ENCODE measurements at regions not wholly inside any gene's neighbourhood (a gene's known extent, or its start where the extent isn't known, plus 50 kb on each side); places are given as distances from the start of the nearest gene placed in this dataset.

DNA sequence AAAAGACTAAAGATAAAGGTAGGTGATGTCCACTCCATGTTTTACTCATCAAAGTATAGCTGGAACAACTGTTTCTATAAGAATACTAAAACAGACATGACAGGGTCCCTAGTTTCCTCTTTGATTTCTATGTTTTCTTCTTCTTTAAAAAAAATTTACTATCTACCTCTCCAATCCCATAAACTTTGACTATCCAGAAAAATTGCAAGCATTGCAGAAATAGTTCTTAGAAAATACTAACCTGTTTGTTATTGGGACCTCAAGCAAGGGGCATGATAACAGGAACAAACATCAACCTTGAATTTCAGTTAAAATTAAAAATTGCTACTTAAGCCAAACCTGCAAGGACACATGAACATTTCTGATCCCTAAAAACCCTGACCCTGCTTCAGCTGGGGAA is 1226.5 kb downstream of the C4orf33 start:
- no peak for DNase-seq (ENCODE audit: low read depth in 2 of 2)

- DNase-seq (ENCODE audit: low read depth in 2 of 2), result no peak
These were observed 1233.1 kb downstream of the C4orf33 start for GRCh38 chr4:130329036-130329435.

DNA sequence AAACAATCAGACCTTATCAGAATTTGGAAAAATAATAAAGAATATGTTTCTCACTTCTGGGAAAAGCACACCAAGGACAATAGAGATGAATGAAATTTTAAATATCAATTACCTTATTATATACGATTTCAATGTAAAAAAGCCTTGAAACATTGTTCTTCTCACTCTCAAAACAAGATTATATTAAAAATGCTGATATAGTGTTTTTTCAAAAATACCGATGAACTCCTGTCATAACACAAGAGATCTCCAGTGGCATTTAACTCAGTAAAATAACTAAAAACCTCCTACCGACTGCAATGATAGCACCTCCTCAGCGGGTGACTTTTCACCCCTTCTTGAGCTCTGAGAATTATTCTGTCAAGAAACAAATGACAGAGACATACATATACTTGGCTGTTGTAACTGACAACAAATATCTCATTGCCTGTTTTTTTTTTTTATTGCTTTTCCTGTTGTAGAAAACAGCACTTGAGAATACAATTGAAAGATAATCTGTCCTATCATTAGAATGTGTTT is 1237.3 kb downstream of the C4orf33 start:
- DNase-seq (ENCODE audit: low read depth in 2 of 2), result no peak

GRCh38 chr4:130335417-130336194 is 1239.7 kb downstream of the C4orf33 start:
- DNase-seq (ENCODE audit: low read depth in 2 of 2), result no peak

GRCh38 chr4:130336585-130337217 is 1240.7 kb downstream of the C4orf33 start:
- no peak for DNase-seq (ENCODE audit: low read depth in 2 of 2)

- no peak for DNase-seq (ENCODE audit: low read depth in 2 of 2)
These were observed 1242.9 kb downstream of the C4orf33 start for GRCh38 chr4:130338851-130339250.

DNA sequence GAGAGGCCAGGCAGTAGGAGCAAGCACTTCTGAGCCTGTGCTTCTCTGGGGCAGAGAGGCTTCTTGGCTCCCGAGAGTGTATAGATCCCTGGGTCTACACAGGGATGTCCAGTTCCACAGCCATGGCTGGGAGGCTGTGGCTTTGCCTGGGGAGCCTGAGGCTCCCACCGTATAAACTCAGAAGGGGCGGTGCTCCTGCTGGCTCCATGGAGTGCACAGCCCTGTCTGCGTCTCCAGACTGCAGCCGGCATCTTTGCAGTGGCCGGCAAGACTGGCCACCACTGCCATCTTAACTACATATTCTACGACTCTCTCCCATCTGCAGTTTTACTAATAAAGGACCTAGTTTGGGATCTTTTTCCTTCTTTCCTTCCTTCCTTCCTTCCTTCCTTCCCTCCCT is 1253.8 kb downstream of the C4orf33 start:
- no peak for DNase-seq (ENCODE audit: low read depth in 2 of 2)

GRCh38 chr4:130356873-130357272 is 1260.9 kb downstream of the C4orf33 start:
- DNase-seq (ENCODE audit: low read depth in 2 of 2), result no peak

DNA sequence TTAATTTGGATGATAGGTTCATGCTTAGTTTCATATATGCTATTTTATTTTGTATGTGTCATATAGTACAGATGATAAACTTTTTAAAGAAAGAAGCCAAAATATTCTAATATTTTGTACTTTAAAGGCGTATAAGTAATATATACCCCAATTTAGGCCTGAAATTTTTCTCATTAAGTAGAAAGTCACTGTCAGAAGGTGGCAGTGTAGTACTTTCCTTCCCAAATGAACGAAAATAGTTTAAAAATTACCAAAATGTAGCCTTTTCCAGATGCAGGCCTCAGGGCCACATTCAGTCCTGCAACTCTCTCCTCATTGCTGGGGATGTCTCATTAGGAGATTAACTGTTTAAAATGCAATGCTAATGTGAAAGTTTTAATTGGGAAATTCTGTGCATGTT is 1263.6 kb downstream of the C4orf33 start:
- DNase-seq (ENCODE audit: low read depth in 2 of 2), result no peak

- DNase-seq (ENCODE audit: low read depth in 2 of 2), result no peak
These were observed 1265.7 kb downstream of the C4orf33 start for GRCh38 chr4:130361616-130362015.

DNA sequence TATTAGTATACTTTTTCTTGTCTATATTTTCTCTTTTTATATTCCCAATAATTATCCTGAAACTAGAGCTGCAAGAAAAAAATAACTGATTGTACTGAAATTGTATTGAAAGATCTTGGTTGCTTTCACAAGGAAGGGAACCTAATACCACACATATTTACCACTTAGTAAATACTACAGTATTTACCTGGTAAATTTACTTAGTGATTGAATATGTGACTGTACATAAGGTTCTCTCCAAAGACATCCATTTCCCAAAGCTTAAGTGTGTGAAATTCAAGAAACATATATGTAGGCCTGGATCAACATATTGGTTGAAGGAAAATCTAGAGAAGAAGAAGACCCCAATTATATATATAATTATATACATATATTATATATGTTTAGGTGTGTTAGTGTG is 1272.7 kb downstream of the C4orf33 start:
- no peak for DNase-seq (ENCODE audit: low read depth in 2 of 2)

GRCh38 chr4:130393231-130393630 is 1297.3 kb downstream of the C4orf33 start:
- no peak for DNase-seq (ENCODE audit: low read depth in 2 of 2)

DNA sequence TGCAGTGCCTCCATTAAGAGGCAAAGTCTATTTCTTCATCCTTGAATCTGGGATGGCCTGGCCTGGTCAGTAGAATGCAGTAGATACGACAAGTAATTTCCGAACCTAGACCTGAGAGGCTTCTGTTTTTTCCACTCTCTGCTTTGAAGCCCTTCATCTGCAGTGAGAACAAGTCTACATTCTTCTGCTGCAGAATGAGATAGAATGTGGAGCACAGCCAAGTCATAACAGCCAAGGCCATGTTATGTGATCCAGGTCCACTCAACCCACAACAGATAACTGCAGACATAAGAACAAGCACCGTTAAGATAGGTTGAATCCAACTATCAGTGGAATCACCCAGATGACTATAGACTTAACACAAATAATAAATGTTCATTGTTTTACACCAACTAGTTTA is 1297.7 kb downstream of the C4orf33 start:
- no peak for DNase-seq (ENCODE audit: low read depth in 2 of 2)

DNA sequence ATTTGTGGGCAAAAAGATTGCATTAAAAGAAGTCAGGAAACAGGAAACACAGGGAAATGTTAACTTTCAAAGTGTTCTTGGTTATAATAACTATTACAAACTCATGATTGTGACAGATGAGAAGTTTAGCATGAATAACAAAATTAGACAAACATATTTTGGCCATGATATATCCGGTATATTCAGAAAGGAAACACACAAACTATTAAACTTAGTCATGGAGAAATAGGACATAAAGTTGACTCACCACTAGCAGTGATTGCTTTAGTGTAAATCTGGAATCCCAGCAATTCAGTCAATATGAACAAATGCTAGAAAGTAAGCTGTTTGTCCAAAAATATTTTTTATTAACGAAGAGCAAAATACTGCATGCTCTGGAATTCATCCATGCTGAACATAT is 1299.9 kb downstream of the C4orf33 start:
- no peak for DNase-seq (ENCODE audit: low read depth in 2 of 2)

DNA sequence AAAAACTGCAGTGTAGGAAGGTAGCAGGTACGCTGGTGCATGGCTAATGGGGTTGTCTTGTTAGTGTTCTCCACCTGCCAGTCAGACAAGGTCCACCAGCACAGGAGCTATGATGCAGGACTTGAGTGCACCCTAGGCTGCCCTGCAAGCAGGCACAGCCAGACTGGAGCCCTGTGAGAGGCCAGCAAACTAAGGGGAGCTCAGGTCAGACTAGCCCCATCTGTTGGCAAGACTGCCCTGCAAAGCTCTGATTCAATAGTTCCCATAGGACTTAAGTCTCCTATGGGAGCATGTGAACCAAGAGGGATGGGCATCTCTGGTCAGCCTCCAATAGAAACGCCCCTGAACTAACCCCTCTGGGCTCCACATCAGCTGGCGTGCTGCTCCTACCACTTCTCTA is 1307.3 kb downstream of the C4orf33 start:
- no peak for DNase-seq (ENCODE audit: low read depth in 2 of 2)

DNA sequence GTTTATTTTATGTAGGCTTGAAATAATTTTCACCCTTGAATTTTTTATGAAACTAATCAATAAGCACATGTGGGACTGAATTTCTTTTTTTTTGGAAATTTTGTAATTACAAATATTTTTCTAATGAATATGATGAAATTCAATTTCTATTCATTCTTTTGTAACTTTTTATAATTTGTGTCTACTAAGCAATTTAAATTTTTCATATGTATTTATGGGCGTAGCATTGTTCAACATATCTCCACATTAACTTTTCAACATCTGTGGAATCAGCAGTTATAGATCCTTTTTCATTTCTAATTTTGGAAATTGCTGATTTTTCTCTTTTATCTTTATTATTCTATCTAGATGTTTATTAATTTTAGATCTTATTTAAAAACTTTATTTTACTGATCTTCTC is 1320.3 kb downstream of the C4orf33 start:
- DNase-seq (ENCODE audit: low read depth in 2 of 2), result no peak

DNA sequence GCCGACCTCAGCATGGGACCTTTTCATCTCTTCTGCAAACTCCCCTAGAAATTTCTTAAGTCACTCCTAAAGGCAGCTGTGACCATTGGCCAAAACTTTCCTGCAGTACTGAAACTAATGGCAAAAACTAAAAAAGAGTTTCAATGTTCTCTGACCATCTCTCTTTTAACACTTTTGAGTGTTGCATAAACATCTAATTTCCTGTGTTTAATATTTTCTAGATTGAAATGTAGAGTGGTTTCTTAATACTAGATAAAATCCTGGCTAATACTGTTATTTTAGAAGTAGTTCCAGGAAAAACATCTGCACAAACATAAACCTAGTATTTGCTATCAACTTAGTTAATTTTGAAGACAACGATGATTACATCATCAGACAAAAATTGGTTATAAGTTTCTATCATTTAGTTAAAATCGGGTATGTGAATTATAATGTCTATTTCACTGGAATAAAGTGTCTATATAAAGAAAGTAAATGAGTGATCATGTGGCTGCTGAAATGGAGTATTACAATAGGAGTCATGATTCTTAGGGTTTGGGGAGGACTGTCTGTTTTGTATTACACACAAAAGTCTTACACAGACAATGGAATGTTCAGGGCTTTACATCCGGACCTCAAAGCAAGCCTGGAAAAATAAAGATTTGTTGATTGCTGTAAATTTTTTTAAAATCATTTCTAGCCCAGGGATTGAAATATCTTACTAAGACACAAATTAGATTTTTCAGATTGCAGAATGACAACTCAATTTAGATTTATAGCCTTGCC is 1323.4 kb downstream of the C4orf33 start:
- no peak for DNase-seq (ENCODE audit: low read depth in 2 of 2)

DNA sequence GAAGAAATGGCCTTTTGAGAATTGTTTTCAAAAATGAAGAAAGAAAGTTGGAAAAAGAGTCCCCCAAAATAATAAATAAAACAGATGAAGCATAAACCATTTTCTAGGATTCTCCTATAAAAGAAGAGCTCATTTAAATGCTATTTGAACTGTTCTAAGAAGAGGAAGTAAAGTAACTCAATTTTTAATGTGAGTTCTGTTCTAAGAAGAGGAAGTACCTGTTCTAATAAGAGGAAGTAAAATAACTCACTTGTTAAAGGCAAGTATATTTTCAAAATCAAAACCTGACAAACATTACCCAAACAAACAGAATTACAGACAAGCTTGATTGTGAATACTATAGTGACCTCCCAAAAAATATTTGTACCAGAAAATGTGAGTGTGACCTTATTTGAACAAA is 1326.3 kb downstream of the C4orf33 start:
- no peak for DNase-seq (ENCODE audit: low read depth in 2 of 2)

GRCh38 chr4:130424211-130424610 is 1328.3 kb downstream of the C4orf33 start:
- no peak for DNase-seq (ENCODE audit: low read depth in 2 of 2)

GRCh38 chr4:130432289-130432688 is 1336.3 kb downstream of the C4orf33 start:
- DNase-seq (ENCODE audit: low read depth in 2 of 2), result no peak

GRCh38 chr4:130449741-130450140 is 1353.8 kb downstream of the C4orf33 start:
- no peak for DNase-seq (ENCODE audit: low read depth in 2 of 2)

DNA sequence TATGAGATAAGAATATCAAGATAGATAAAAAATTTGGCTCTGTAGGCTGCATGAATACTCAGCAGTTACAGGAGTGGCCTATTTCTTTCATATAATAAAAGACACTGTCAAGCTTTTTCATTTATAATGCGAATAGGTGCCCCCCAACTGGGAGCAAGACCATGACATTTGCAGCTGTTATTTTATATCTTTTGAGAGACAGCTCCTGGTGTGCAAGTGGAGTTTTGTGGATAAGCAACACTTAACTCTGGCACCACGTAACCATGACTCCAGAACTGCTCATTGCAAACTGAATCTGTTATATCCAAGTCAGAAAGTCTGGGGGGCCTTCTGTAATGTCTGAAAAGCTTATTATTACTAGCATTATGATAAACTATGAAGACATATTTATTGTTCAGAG is 1372.4 kb downstream of the C4orf33 start:
- DNase-seq (ENCODE audit: low read depth in 2 of 2), result no peak

DNA sequence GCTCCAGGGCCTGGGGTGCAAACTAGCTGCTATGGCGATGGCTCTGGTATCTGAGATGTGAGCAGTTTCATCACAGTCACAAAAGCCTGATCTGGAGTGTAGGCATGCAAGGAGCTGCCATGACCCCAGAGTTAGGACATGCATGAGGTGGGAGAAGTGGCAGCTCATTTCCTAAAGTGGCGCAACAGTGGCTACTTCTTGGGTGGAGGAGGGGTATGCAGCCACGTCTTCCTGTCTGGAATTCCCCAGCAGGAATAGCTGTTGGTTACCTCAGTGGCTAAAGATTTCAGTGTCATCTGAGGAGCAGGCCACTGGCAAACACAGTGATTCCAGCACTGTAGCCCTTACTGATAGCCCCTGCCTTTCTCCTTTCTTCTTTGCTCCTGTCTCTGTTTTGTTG is 1382.5 kb downstream of the C4orf33 start:
- DNase-seq (ENCODE audit: low read depth in 2 of 2), result no peak

All from stimulated activated CD8-positive, alpha-beta memory T cell treated with anti-CD3 and anti-CD28 coated beads, Interleukin-2, amount 100 ng/mL, for 1 hour (primary cell).